GM23338 (cell line): ENCODE measurements at regions not wholly inside any gene's neighbourhood (a gene's known extent, or its start where the extent isn't known, plus 50 kb on each side); places are given as distances from the start of the nearest gene placed in this dataset.

Experiments
- ATAC-seq: fragments of 200-7000 bp; cut with Tn5 transposase; 3 replicates; pipeline ENCODE4 v1.9.1; 2020
- DNase-seq: peaks from one replicate; pipeline ENCODE4 v3.0.0-alpha.2; 2015; ENCODE audit warnings: low spot score
- H2AFZ ChIP-seq: fragments of 200-600 bp; sonication (generic); 2 replicates; pipeline ENCODE4 v1.8.0; 2016; ENCODE audit warnings: antibody characterized with exemption, mild to moderate bottlenecking, moderate library complexity
- H3F3A ChIP-seq: fragments of 200-600 bp; sonication (generic); replicated peaks from 2 replicates; pipeline ENCODE4 v1.8.0; 2017; ENCODE audit warnings: antibody characterized with exemption, mixed run types, low read depth
- H3K27ac ChIP-seq: fragments of 200-600 bp; sonication (generic); 2 replicates; pipeline ENCODE4 v1.6.1; 2016; ENCODE audit warnings: low read depth
- H3K27me3 ChIP-seq: fragments of 200-600 bp; sonication (generic); 2 replicates; pipeline ENCODE4 v1.8.0; 2016; ENCODE audit warnings: mild to moderate bottlenecking, mixed run types, moderate library complexity; ENCODE audit not compliant: insufficient read depth
- H3K36me3 ChIP-seq: fragments of 200-600 bp; sonication (generic); 2 replicates; pipeline ENCODE4 v1.8.0; 2016; ENCODE audit warnings: mild to moderate bottlenecking; ENCODE audit not compliant: insufficient read depth
- H3K4me1 ChIP-seq: fragments of 200-600 bp; sonication (generic); 2 replicates; pipeline ENCODE4 v1.8.0; 2016; ENCODE audit warnings: mild to moderate bottlenecking, moderate library complexity; ENCODE audit not compliant: insufficient read depth
- H3K4me2 ChIP-seq: fragments of 200-600 bp; sonication (generic); 2 replicates; pipeline ENCODE4 v1.7.1; 2017; ENCODE audit warnings: mixed run types
- H3K4me3 ChIP-seq: fragments of 200-600 bp; sonication (generic); 2 replicates; pipeline ENCODE4 v1.6.1; 2016; ENCODE audit warnings: mixed run types
- H3K79me2 ChIP-seq: fragments of 200-600 bp; sonication (generic); replicated peaks from 2 replicates; pipeline ENCODE4 v1.8.0; 2017; ENCODE audit warnings: mild to moderate bottlenecking; ENCODE audit not compliant: insufficient read depth
- H3K9me2 ChIP-seq: fragments of 200-600 bp; sonication (generic); 2 replicates; pipeline ENCODE4 v1.8.0; 2017; ENCODE audit not compliant: insufficient read depth
- H4K20me1 ChIP-seq: fragments of 200-600 bp; sonication (generic); replicated peaks from 2 replicates; pipeline ENCODE4 v1.8.0; 2017; ENCODE audit warnings: mild to moderate bottlenecking; ENCODE audit not compliant: insufficient read depth
- H3K27ac Mint-ChIP-seq: 2 replicates; pipeline ENCODE4 v1.8.0; 2020; ENCODE audit warnings: inconsistent platforms, mild to moderate bottlenecking, moderate library complexity, mixed read lengths
- H3K27me3 Mint-ChIP-seq: 3 replicates; pipeline ENCODE4 v1.8.0; 2022; ENCODE audit warnings: low read depth, mild to moderate bottlenecking, moderate library complexity, mixed read lengths, inconsistent platforms; ENCODE audit not compliant: insufficient read depth, poor library complexity
- H3K36me3 Mint-ChIP-seq: 3 replicates; pipeline ENCODE4 v1.8.0; 2021; ENCODE audit warnings: low read depth, mild to moderate bottlenecking, inconsistent platforms, moderate library complexity, mixed read lengths
- H3K4me1 Mint-ChIP-seq: 3 replicates; pipeline ENCODE4 v1.8.0; 2020; ENCODE audit warnings: mild to moderate bottlenecking, inconsistent platforms, mixed read lengths
- H3K4me3 Mint-ChIP-seq: 3 replicates; pipeline ENCODE4 v1.8.0; 2021; ENCODE audit warnings: moderate library complexity, mild to moderate bottlenecking, inconsistent platforms, mixed read lengths
- H3K9me3 Mint-ChIP-seq: 3 replicates; pipeline ENCODE4 v1.8.0; 2020; ENCODE audit warnings: moderate library complexity, mild to moderate bottlenecking, inconsistent platforms, mixed read lengths
- CREB1 ChIP-seq: fragments of 250-450 bp; sonication (Bioruptor Pico); IDR thresholded peaks from 2 replicates; pipeline ENCODE4 v1.5.0; 2020; ENCODE audit warnings: low read depth, mild to moderate bottlenecking, moderate library complexity
- CTCF ChIP-seq, 2 experiments: fragments of 200-600 bp in 1 of 2; sonication (generic) in 1 of 2; conservative IDR thresholded peaks; 2 replicates each; pipeline versions ENCODE4 v1.5.1 to v1.6.1; 2016 to 2017; ENCODE audit warnings: antibody characterized with exemption in 2 of 2, low read depth in 2 of 2, mild to moderate bottlenecking in 2 of 2, moderate library complexity in 1 of 2
- ETS1 ChIP-seq: IDR thresholded peaks from 2 replicates; pipeline ENCODE4 v1.6.1; 2016; ENCODE audit warnings: antibody characterized with exemption
- EZH2phosphoT487 ChIP-seq: fragments of 200-600 bp; sonication (generic); IDR thresholded peaks from one replicate; pipeline ENCODE4 v1.8.1; 2018; ENCODE audit warnings: antibody characterized with exemption; ENCODE audit not compliant: unreplicated experiment
- NANOG ChIP-seq: IDR thresholded peaks from 2 replicates; pipeline ENCODE4 v1.6.1; 2016; ENCODE audit warnings: antibody characterized with exemption, borderline replicate concordance
- REST ChIP-seq: IDR thresholded peaks from one replicate; pipeline ENCODE4 v1.6.1; 2018; ENCODE audit warnings: antibody characterized with exemption; ENCODE audit not compliant: unreplicated experiment
- STAT1 ChIP-seq: IDR thresholded peaks from one replicate; pipeline ENCODE4 v1.6.1; 2016; ENCODE audit warnings: antibody characterized with exemption; ENCODE audit not compliant: unreplicated experiment
- ZNF462 ChIP-seq: fragments of 250-450 bp; sonication (Bioruptor Pico); IDR thresholded peaks from 2 replicates; pipeline ENCODE4 v1.5.0; 2020; ENCODE audit warnings: mild to moderate bottlenecking, moderate library complexity

- Histone ChIP-seq H3K4me2 (no peak overlapping the region), H3K27me3 (no peaks in the 10 kb centered on the region), H3K4me1 (peaks cover 5% of the 10 kb centered on the region; the same call in 1 of the 2 replicates), H3K9me2 (no peaks in the 10 kb centered on the region), H4K20me1 (no peaks in the 10 kb centered on the region), H3K27ac (no peak overlapping the region), H3K36me3 (no peaks in the 10 kb centered on the region), H3F3A (no peaks in the 10 kb centered on the region), H2AFZ (no peak overlapping the region), H3K4me3 (no peak overlapping the region), H3K79me2 (no peaks in the 10 kb centered on the region)
- Mint-ChIP-seq H3K9me3 (no peaks in the 10 kb centered on the region), H3K27me3 (peaks cover 2% of the 10 kb centered on the region), H3K4me3 (no peak overlapping the region), H3K36me3 (no peaks in the 10 kb centered on the region), H3K27ac (no peak overlapping the region), H3K4me1 (peaks cover 7% of the 10 kb centered on the region)
- no peak for TF ChIP-seq ETS1
- DNase-seq (no peak), ATAC-seq (no peak)
These were observed 88.7 kb upstream of the LCLAT1 start for GRCh38 chr2:30358351-30358750.

GRCh38 chr2:30358842-30359241, 88.2 kb upstream of the LCLAT1 start:
- Histone ChIP-seq H3K27me3 (no peaks in the 10 kb centered on the region), H3K36me3 (no peaks in the 10 kb centered on the region), H3K9me2 (no peaks in the 10 kb centered on the region), H3F3A (no peaks in the 10 kb centered on the region), H3K4me3 (no peak overlapping the region), H3K4me2 (no peak overlapping the region), H3K27ac (no peak overlapping the region), H3K4me1 (peaks cover 5% of the 10 kb centered on the region; the same call in 1 of the 2 replicates), H3K79me2 (no peaks in the 10 kb centered on the region), H2AFZ (no peak overlapping the region), H4K20me1 (no peaks in the 10 kb centered on the region)
- DNase-seq (no peak), ATAC-seq (no peak)
- no peaks in the 10 kb centered on the region for H3K36me3 Mint-ChIP-seq
- no peak overlapping the region for H3K4me3 Mint-ChIP-seq
- no peak for TF ChIP-seq ETS1
- TF ChIP-seq STAT1, result no peak
- no peak for TF ChIP-seq ZNF462 (CRISPR knock-in tag)
- no peak for TF ChIP-seq CREB1 (CRISPR knock-in tag)
- no peak for TF ChIP-seq CTCF (conservative IDR thresholded peaks at IDR 0.05; ENCODE audit: low read depth in 2 of 2)
- TF ChIP-seq NANOG, result no peak
- TF ChIP-seq REST, result no peak
- TF ChIP-seq EZH2phosphoT487, result no peak
- H3K9me3 Mint-ChIP-seq, result no peaks in the 10 kb centered on the region
- H3K27me3 Mint-ChIP-seq, result peaks cover 2% of the 10 kb centered on the region
- peaks cover 7% of the 10 kb centered on the region for H3K4me1 Mint-ChIP-seq
- H3K27ac Mint-ChIP-seq, result no peak overlapping the region
